Uterus (tissue), 3 donors: ENCODE measurements at regions not wholly inside any gene's neighbourhood (a gene's known extent, or its start where the extent isn't known, plus 50 kb on each side); places are given as distances from the start of the nearest gene placed in this dataset.

Experiments used
- DNase-seq, 2 donors: peaks; one replicate each; pipeline ENCODE4 v3.0.0-alpha.2; 2019 to 2020
- H3K27ac ChIP-seq, 2 donors: fragments of 200-600 bp; sonication (generic); 1 replicate in 1 of 2; 2 replicates in 1 of 2; pipeline ENCODE4 v1.5.1; 2016 to 2018
- H3K27me3 ChIP-seq, 2 donors: fragments of 200-600 bp; sonication (generic); one replicate each; pipeline ENCODE4 v1.5.1; 2018 to 2019; ENCODE audit warnings: control low read depth in 1 of 2
- H3K36me3 ChIP-seq, 2 donors: fragments of 200-600 bp; sonication (generic); one replicate each; pipeline ENCODE4 v1.5.1; 2019; ENCODE audit warnings: control low read depth in 1 of 2
- H3K4me1 ChIP-seq, 2 donors: fragments of 200-600 bp; sonication (generic); one replicate each; pipeline ENCODE4 v1.5.1; 2018 to 2019; ENCODE audit warnings: control low read depth in 1 of 2
- H3K4me3 ChIP-seq, 2 donors: fragments of 200-600 bp; sonication (generic); 1 replicate in 1 of 2; 2 replicates in 1 of 2; pipeline ENCODE4 v1.5.1; 2018 to 2019; ENCODE audit warnings: mild to moderate bottlenecking in 1 of 2
- H3K9me3 ChIP-seq, 2 donors: fragments of 200-600 bp; sonication (generic); one replicate each; pipeline ENCODE4 v1.5.1; 2019; ENCODE audit warnings: control low read depth in 1 of 2
- POLR2A ChIP-seq, 2 donors: fragments of 450-650 bp; IDR thresholded peaks; one replicate each; pipeline ENCODE4 v1.6.1; 2016; ENCODE audit warnings: antibody characterized with exemption in 2 of 2, mild to moderate bottlenecking in 1 of 2, moderate library complexity in 1 of 2
- intact Hi-C: fragments of 100-400 bp; cut with DNase I; formaldehyde crosslinking; loops from one replicate; pipeline ENCODE4 v1.15.1; 2023; ENCODE audit warnings: low total_unique reads
- TF ChIP-seq, protein P1 (sequence below), 4 experiments: fragments of 200-600 bp in 2 of 4; fragments of 450-650 bp in 2 of 4; sonication (generic) in 2 of 4; IDR thresholded peaks; one replicate each; pipeline ENCODE4 v1.5.1; 2016 to 2019; ENCODE audit warnings: antibody characterized with exemption in 4 of 4, mild to moderate bottlenecking in 2 of 4, moderate library complexity in 1 of 4
- donor health status: DM: yes; HTN: yes; CAD: no.

DNA sequence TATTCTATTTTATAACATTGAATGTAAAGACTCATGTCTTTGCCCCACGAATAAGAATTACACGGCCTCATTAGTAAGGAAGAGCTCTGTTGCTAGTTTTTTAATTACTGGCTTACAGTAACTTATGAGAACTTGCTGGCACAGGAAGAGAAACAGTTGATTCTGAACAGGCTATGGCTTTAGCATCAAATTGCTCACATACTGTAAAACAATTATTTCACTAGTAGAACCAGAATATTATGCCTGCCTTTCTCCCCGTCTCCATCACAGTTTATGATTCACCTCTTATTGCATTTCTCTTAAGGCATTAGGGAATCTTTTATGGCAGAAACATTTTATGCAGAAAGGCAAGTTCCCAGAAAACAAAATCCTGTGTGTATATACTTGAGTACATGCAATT, 126.1 kb downstream of the SPRY1 start:
- Histone ChIP-seq H3K4me1 (no peaks in the 10 kb centered on the region), H3K9me3 (no peaks in the 10 kb centered on the region), H3K4me3 (no peak overlapping the region), H3K27me3 (no peaks in the 10 kb centered on the region), H3K27ac (no peak overlapping the region), H3K36me3 (no peaks in the 10 kb centered on the region)
- TF ChIP-seq, protein P1, sequence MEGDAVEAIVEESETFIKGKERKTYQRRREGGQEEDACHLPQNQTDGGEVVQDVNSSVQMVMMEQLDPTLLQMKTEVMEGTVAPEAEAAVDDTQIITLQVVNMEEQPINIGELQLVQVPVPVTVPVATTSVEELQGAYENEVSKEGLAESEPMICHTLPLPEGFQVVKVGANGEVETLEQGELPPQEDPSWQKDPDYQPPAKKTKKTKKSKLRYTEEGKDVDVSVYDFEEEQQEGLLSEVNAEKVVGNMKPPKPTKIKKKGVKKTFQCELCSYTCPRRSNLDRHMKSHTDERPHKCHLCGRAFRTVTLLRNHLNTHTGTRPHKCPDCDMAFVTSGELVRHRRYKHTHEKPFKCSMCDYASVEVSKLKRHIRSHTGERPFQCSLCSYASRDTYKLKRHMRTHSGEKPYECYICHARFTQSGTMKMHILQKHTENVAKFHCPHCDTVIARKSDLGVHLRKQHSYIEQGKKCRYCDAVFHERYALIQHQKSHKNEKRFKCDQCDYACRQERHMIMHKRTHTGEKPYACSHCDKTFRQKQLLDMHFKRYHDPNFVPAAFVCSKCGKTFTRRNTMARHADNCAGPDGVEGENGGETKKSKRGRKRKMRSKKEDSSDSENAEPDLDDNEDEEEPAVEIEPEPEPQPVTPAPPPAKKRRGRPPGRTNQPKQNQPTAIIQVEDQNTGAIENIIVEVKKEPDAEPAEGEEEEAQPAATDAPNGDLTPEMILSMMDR (IDR thresholded peaks at IDR 0.05) = no peak
- no peak for TF ChIP-seq POLR2A (IDR thresholded peaks at IDR 0.05)
- intact Hi-C loops = no loop called here
- DNase-seq = no peak

- Histone ChIP-seq H3K9me3 (no peaks in the 10 kb centered on the region), H3K27ac (no peak overlapping the region), H3K4me1 (no peaks in the 10 kb centered on the region), H3K4me3 (no peak overlapping the region), H3K36me3 (no peaks in the 10 kb centered on the region), H3K27me3 (no peaks in the 10 kb centered on the region)
- intact Hi-C loops = no loop called here
- TF ChIP-seq, protein P1 (IDR thresholded peaks at IDR 0.05) = no peak
- TF ChIP-seq POLR2A (IDR thresholded peaks at IDR 0.05) = no peak
- DNase-seq = no peak
Measured at GRCh38 chr4:123524958-123525628, 128.5 kb downstream of the SPRY1 start.

DNA sequence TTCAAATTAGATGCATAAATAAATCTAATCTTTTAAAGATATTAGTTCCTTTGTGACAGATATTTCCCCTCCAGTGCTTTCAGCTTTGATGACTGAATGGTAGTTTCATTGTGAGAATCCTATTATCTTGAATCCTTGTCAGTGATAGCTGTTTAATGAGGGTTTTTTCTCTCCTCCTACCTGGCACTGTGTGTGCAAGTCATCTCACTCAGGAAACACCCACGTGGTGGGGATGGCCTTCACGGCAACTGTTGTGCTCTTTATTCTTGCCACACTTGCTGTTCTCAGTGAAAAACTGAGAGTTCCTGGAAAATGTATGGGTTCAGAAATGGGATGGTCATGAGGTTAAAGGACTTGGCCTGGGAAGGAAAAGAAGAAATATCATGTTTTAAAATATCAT, 129.9 kb downstream of the SPRY1 start:
- Histone ChIP-seq H3K9me3 (no peaks in the 10 kb centered on the region), H3K4me3 (no peak overlapping the region), H3K27me3 (no peaks in the 10 kb centered on the region), H3K36me3 (no peaks in the 10 kb centered on the region), H3K27ac (no peak overlapping the region), H3K4me1 (no peaks in the 10 kb centered on the region)
- intact Hi-C loops = no loop called here
- DNase-seq = no peak
- TF ChIP-seq, protein P1 (IDR thresholded peaks at IDR 0.05) = no peak
- TF ChIP-seq POLR2A (IDR thresholded peaks at IDR 0.05) = no peak

GRCh38 chr4:123528501-123529277, 132.1 kb downstream of the SPRY1 start:
- Histone ChIP-seq H3K27ac (no peak overlapping the region), H3K4me3 (no peak overlapping the region), H3K27me3 (no peaks in the 10 kb centered on the region), H3K9me3 (no peaks in the 10 kb centered on the region), H3K4me1 (no peaks in the 10 kb centered on the region), H3K36me3 (no peaks in the 10 kb centered on the region)
- intact Hi-C loops = no loop called here
- DNase-seq = no peak
- TF ChIP-seq, protein P1 (IDR thresholded peaks at IDR 0.05) = no peak
- no peak for TF ChIP-seq POLR2A (IDR thresholded peaks at IDR 0.05)

DNA sequence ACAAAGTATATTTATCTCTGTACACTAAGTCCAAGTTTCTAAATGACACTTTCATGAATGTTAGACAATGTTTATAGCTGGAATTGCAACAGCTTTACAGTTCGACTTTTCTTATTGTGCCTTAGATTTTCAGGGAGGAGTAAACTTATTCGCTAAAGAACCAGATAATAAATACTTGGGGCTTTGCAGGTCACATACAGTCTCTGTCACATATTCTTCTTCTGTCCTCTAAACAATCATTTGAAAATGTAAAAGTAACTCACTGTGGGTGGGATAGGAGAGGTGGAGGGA, 132.6 kb downstream of the SPRY1 start:
- no peak overlapping the region for H3K4me3 ChIP-seq
- H3K9me3 ChIP-seq = no peaks in the 10 kb centered on the region
- H3K27me3 ChIP-seq = no peaks in the 10 kb centered on the region
- intact Hi-C loops = no loop called here
- no peak for TF ChIP-seq POLR2A (IDR thresholded peaks at IDR 0.05)
- TF ChIP-seq, protein P1 (IDR thresholded peaks at IDR 0.05) = no peak
- H3K4me1 ChIP-seq = no peaks in the 10 kb centered on the region
- no peaks in the 10 kb centered on the region for H3K36me3 ChIP-seq
- no peak overlapping the region for H3K27ac ChIP-seq
- no peak for DNase-seq
